ENCODE measurements at regions not wholly inside any gene's neighbourhood (a gene's known extent, or its start where the extent isn't known, plus 50 kb on each side); places are given as distances from the start of the nearest gene placed in this dataset.
"Not testable (repeated sequence)": the region's sequence is repeated elsewhere in the genome, so short reads cannot be mapped to it uniquely, and the experiment has no call there.

- DNase-seq (no peak), FAIRE-seq (no peak)
- TF ChIP-seq, protein P1, sequence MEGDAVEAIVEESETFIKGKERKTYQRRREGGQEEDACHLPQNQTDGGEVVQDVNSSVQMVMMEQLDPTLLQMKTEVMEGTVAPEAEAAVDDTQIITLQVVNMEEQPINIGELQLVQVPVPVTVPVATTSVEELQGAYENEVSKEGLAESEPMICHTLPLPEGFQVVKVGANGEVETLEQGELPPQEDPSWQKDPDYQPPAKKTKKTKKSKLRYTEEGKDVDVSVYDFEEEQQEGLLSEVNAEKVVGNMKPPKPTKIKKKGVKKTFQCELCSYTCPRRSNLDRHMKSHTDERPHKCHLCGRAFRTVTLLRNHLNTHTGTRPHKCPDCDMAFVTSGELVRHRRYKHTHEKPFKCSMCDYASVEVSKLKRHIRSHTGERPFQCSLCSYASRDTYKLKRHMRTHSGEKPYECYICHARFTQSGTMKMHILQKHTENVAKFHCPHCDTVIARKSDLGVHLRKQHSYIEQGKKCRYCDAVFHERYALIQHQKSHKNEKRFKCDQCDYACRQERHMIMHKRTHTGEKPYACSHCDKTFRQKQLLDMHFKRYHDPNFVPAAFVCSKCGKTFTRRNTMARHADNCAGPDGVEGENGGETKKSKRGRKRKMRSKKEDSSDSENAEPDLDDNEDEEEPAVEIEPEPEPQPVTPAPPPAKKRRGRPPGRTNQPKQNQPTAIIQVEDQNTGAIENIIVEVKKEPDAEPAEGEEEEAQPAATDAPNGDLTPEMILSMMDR (IDR thresholded peaks at IDR 0.05; ENCODE audit: borderline replicate concordance, extremely low read depth, insufficient read depth): no peak
Measured at GRCh38 chr7:152577339-152577738, 98.6 kb downstream of the XRCC2 start.

DNA sequence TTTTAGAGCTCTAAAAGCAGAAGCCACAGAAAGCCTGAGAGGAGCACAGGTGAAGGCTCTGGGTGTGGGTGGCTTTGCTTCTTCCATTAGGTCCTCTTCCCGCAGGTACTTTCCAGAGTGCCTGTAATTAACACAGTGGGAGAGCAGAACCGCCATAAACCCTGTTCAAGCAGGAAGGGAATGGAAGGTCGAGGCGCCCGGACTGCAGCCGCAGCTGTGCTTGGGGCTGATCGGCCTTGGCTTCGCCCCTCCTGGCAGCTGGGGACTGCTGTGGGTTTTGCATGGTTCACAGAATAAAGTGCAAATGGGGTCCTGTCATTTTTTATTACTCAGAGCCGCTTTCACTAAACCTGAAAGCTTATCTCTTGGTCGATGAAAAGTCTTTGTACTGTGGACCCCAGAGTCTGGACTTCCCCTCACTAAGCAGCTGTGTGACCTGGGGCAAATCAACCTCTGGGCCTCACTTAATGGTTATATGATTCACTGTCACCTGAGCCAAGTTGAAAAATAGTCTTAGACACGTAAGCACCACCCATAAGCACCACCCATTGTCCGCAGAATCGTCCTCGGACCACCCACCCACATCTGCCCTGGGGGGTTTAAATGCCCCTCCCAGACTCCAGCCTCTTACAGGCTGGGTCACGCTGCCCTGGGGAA, 100.9 kb downstream of the XRCC2 start:
- FAIRE-seq (no peak), DNase-seq (peak in 4 of 5 donors; percentile 41 to 48 (median 44))
- no peaks in the 10 kb centered on the region for H3K27me3 ChIP-seq (ENCODE audit: control insufficient read depth, insufficient read depth, low read length)
- no peaks in the 10 kb centered on the region for H3K36me3 ChIP-seq (ENCODE audit: control insufficient read depth in 2 of 3, insufficient read depth in 3 of 3, low read length in 3 of 3)
- no peak overlapping the region for H3K9ac ChIP-seq (ENCODE audit: low read length in 3 of 3)
- H3K4me3 ChIP-seq (ENCODE audit: low read length in 3 of 3): no peak overlapping the region
- no peaks in the 10 kb centered on the region for H3K9me3 ChIP-seq (ENCODE audit: control insufficient read depth in 2 of 3, insufficient read depth in 1 of 3, low read length in 3 of 3)
- intact Hi-C loops (cut with DNase I): no loop called here
- no peaks in the 10 kb centered on the region for H3K4me1 ChIP-seq (ENCODE audit: control insufficient read depth in 2 of 3, insufficient read depth in 2 of 3, low read depth in 1 of 3, low read length in 3 of 3)
- TF ChIP-seq, protein P1 (IDR thresholded peaks at IDR 0.05; ENCODE audit: borderline replicate concordance, extremely low read depth, insufficient read depth): no peak
- H3K27ac ChIP-seq (ENCODE audit: low read depth in 2 of 2, low read length in 2 of 2): no peak overlapping the region

More at GRCh38 chr7:152577339-152577738, 98.6 kb downstream of the XRCC2 start:
- H3K9ac ChIP-seq (ENCODE audit: low read length in 3 of 3): no peak overlapping the region
- no peaks in the 10 kb centered on the region for H3K27me3 ChIP-seq (ENCODE audit: control insufficient read depth, insufficient read depth, low read length)
- H3K27ac ChIP-seq (ENCODE audit: low read depth in 2 of 2, low read length in 2 of 2): no peak overlapping the region
- H3K4me3 ChIP-seq (ENCODE audit: low read length in 3 of 3): no peak overlapping the region
- intact Hi-C loops (cut with DNase I): no loop called here
- H3K36me3 ChIP-seq (ENCODE audit: control insufficient read depth in 2 of 3, insufficient read depth in 3 of 3, low read length in 3 of 3): no peaks in the 10 kb centered on the region
- no peaks in the 10 kb centered on the region for H3K9me3 ChIP-seq (ENCODE audit: control insufficient read depth in 2 of 3, insufficient read depth in 1 of 3, low read length in 3 of 3)
- H3K4me1 ChIP-seq (ENCODE audit: control insufficient read depth in 2 of 3, insufficient read depth in 2 of 3, low read depth in 1 of 3, low read length in 3 of 3): no peaks in the 10 kb centered on the region

- H3K4me3 ChIP-seq (ENCODE audit: low read length in 3 of 3); H3K9me3 ChIP-seq (ENCODE audit: control insufficient read depth in 2 of 3, insufficient read depth in 1 of 3, low read length in 3 of 3); H3K9ac ChIP-seq (ENCODE audit: low read length in 3 of 3); FAIRE-seq; H3K27ac ChIP-seq (ENCODE audit: low read depth in 2 of 2, low read length in 2 of 2); H3K36me3 ChIP-seq (ENCODE audit: control insufficient read depth in 2 of 3, insufficient read depth in 3 of 3, low read length in 3 of 3); H3K27me3 ChIP-seq (ENCODE audit: control insufficient read depth, insufficient read depth, low read length); DNase-seq; intact Hi-C loops (cut with DNase I); H3K4me1 ChIP-seq (ENCODE audit: control insufficient read depth in 2 of 3, insufficient read depth in 2 of 3, low read depth in 1 of 3, low read length in 3 of 3): not testable (repeated sequence)
Measured at GRCh38 chr7:152573186-152573585, 102.8 kb downstream of the XRCC2 start.

GRCh38 chr7:152572101-152572500, 103.8 kb downstream of the XRCC2 start:
- Histone ChIP-seq H3K27ac (ENCODE audit: low read depth in 2 of 2, low read length in 2 of 2) (no peak overlapping the region), H3K27me3 (ENCODE audit: control insufficient read depth, insufficient read depth, low read length) (no peaks in the 10 kb centered on the region), H3K36me3 (ENCODE audit: control insufficient read depth in 2 of 3, insufficient read depth in 3 of 3, low read length in 3 of 3) (no peaks in the 10 kb centered on the region), H3K9me3 (ENCODE audit: control insufficient read depth in 2 of 3, insufficient read depth in 1 of 3, low read length in 3 of 3) (no peaks in the 10 kb centered on the region), H3K9ac (ENCODE audit: low read length in 3 of 3) (no peak overlapping the region), H3K4me3 (ENCODE audit: low read length in 3 of 3) (no peak overlapping the region), H3K4me1 (ENCODE audit: control insufficient read depth in 2 of 3, insufficient read depth in 2 of 3, low read depth in 1 of 3, low read length in 3 of 3) (no peaks in the 10 kb centered on the region)
- DNase-seq: no peak
- intact Hi-C loops (cut with DNase I): no loop called here
- TF ChIP-seq, protein P1 (IDR thresholded peaks at IDR 0.05; ENCODE audit: borderline replicate concordance, extremely low read depth, insufficient read depth): no peak
- no peak for FAIRE-seq
